Ureter (tissue), 1 donor: ENCODE measurements at regions not wholly inside any gene's neighbourhood (a gene's known extent, or its start where the extent isn't known, plus 50 kb on each side); places are given as distances from the start of the nearest gene placed in this dataset.

Experiments used
- DNase-seq: peaks from one replicate; pipeline ENCODE4 v3.0.0-alpha.2; 2020; ENCODE audit warnings: low spot score
- donor health status: DM: yes; HTN: yes; CAD: no.

DNA sequence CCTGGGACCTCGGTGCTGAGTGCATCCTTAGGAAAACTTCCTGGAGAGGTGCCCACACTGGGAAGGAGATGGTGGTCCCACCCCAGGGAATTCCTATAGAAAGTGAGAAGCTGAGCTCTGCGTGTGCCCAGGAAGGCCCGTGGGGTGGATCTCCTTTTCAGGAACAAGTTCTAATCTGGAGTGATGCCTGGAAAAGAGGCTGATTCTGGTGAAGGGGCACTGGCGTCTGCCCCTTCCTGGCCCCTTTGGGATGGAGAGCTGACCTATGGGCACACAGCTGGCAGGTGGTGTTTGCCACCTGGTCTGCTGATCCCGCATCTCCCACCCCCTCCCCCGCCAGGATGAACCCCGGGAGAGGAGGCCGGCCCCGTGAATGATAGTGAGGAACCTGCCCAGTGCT is 142.0 kb upstream of the RTL1 start:
- no peak for DNase-seq

DNA sequence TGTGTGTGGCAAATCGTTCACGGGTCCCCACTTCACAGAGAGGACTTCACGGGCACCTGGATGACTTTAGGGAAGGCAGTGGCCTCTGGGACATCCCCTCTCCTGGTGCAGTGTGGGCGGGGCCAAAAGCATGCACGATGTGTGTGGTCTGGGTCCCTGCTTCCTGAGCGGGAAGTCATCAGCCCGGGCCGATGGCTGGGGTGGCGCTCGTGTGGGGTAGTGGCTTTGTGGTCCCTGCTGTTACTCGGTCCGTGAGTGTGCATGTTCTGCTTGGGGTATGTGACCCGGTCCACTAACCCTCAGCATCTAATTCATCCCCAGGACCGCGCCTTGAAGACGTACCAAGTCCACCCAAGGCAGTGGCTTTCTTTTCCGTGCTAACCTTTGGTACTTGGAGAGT is 142.5 kb upstream of the RTL1 start:
- DNase-seq, result no peak

DNA sequence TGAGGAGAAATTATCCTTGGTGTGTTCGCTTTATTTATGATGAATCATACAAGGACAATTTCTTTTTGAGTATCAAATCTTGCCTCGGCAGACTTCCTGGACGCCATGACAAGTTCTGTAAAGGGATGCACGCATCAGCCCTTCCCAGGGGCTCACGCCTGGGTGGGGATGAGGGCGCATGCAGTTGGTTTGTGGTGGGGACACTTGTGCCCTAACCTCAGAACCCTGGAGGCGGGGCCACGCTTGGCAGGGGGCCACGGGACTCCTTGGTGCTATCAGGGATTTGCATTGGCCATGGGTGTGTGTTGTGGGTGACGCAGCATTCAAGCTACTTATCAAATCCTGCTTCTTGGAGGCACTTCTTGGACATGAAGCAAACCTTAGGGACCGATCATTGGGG is 143.8 kb upstream of the RTL1 start:
- no peak for DNase-seq

DNA sequence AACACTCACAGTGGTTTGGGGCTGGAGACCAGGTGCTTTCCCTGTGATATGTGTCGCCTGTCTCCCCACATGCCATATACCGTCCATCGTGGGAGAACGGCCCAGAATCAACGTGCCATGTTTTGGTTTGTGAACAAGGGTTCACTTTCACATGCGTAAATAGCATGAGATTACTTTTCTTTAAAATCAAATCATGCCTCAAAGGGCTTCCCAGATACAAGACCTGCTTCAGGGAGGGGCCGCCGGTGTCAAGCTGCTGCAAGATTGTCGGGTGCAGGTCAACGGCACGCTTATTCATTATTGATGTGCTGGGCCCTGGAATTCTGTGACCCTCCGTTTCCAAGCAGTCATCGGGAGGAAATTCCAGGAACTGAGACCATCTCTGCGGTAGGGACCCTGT is 145.2 kb upstream of the RTL1 start:
- DNase-seq, result no peak

DNA sequence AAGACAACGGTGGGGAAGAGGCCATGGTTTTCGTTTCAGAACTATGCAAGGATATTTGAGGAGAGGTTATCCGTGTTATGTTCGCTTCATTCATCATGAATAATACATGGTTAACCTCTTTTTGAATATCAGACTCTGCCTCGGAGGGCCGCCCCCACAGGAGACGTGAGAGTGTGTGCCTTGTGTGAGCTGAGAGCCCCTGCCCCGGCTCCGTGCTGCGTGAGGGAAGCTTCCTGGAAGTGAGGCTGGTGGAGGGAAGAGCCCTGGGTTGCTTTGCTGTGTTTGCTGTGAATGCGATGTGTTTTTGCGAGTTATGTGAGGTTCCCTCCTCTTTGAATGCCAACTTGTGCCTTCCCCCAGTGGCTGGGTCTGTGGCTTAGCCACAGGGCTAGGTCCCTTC is 146.0 kb upstream of the RTL1 start:
- DNase-seq, result no peak

DNA sequence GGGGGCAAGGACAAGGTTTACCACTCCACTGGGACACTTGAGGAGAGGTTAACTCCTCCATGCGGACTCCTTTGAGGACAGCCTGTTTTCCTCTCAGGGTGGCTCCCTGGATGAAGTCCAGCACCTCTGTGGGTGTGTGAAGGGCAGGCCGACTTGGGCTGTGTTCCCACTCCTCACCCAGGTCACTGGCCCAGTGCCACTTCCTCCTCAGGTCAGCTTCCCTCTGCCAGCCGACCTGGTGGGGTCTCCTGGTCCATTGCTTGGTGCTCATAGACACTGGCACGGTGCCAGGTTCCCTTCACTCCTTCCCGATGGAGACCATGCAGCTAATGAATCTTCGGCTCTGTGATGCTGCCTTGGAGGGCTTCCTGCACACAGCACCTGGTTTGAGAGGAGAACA is 146.4 kb upstream of the RTL1 start:
- no peak for DNase-seq

DNA sequence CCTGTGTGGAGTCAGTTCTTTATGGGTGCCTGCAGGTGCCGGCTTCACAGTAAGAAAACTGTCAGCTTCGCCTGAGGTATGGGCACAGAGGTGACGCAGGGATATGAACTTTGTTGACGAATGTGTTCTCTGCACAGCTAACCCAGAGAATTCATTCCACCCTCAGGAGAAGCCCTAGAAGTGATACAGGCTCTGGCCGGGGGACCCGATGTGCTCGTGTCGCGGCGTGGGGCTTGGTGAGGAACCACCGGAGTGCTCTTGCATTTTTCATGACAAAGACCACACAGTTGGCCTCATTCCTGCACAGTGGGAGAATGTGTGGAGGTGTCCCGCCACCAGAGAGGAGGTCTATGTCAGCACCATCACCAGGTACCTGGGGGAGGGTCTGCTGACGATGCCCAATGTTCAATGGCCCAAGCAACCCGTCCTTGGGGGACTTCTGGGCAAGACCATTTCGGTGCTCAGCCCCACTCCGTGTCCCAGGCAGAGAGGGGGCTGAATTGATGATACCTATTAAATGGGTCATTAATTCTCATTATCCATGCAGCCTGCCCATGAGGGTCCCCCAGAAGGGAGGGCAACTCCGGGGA is 147.5 kb upstream of the RTL1 start:
- DNase-seq, result no peak

DNA sequence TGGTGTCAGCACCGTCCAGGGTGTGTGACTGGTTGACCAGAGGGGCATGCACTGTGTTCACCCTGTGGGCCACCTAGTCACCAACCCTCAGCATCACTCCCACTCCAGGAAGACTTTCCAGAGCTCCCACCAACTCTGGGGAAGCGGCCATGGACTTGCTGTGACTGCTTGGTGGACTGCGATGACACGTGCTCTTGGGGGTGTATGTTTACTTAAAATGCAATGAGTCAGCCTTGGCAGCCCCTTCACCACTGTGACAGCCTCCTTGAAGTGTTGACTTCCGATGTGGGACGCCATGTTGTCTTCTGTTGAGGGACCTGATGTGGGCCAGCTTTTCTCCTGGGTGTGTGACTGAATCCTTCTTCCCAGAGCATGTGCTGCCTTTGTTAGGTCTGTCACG is 151.1 kb upstream of the RTL1 start:
- no peak for DNase-seq

DNA sequence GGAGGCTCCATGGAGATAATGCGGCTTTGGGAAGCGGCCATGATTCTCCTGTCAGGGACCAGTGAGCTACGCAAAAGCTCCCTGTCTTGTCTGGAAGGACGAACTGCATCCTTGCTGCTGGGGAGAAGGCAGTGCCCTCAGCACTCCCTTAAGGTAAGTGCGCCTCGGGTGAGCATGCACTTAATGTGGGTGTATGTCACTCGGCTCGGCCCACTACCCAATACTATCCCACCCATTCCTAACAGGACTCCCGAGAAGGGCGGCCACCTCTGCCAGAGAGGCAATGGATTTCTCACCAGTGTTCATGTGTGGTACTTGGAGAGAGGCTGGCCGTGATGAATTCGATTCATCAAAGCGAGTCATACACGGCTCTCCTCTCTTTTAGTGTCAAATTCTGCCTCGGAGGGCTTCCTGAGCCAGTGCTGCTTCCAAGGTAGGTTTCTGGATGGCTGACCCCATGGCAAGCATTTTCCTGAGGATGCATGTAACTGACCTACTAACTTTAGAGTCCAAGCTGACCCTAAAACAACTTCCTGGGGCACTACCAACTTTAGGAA is 151.7 kb upstream of the RTL1 start:
- no peak for DNase-seq

DNA sequence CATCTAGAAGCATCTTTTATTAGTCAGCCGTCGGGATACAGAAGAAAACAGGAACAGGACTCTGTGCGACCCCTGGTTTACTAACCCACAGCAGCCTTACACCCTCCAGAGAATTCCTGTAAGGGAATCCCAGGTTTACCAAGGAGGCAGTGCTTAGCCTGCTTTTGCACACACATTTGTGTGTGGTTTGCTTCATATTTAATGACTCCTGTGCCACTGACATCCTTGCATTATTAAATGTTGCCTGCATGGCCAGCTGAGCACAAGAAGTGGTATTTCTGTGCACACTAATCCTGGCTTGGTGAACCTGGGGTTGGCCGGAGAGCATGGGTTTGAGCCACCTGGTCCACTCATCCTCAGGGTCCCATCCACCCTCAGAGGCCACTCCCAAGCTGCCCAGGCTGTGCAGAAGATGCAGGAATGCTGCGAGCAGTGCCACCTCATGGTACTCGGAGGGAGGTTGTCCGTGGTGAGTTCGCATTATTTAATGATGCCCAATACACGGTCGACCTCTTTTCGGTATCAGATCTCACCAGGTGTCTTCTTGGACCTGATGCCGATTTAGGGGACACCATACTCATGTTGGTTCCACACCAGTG is 152.4 kb upstream of the RTL1 start:
- no peak for DNase-seq

DNA sequence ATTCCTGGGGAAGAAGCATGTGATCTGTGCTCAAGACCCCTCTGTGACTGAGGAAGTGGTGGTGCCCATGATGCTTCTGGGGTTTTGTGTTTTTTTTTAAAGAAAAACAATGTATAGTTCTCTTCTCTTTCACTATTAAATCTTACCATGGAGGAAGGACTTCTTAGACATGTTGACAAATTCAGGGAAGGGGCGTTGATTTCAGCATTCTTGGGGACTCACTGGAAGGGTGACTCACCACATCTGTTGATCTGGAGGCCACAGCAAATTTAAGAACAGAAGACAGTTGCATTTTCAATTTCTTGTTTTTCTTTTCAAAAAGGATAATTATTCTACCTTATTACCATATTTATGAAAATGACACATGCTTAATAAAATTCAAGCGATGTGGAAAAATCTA is 152.9 kb upstream of the RTL1 start:
- DNase-seq, result no peak

DNA sequence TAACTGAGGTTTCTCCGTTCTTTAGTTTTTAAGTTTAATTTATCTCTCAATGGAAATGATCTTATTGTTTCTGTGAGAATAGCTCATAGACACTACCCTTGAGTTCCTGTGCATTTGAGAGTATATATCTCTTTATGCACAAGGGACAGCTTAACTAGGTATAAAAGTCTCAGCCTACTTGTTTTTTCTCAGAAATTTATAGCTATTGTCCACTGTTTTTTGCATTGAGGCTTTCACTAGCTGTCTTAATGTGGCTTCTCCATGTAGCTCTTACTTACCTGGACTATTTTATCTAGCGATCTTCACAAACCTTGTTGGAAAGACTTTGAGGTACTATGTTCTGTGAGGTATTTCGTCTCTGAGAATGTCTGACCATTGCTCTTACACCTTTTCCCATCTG is 153.9 kb upstream of the RTL1 start:
- no peak for DNase-seq

DNA sequence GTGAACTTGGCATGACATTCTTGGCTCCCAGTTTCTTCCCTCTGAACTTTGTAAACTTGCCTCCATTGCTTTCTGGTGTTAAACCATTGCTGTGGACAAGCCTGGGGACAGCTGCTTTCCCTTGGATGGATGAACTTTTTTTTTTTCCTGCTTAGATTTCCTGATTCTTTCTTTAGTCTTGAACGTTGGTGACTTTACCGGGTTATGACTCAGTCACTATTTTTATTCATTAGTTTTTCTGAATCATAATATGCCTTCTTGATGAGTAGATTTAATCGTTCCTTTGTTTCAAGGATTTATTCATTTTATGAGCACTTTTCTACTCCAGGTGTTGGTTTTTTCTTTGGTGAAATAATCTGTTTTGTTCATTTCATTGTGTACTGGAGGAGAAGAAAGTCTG is 155.0 kb upstream of the RTL1 start:
- no peak for DNase-seq

DNA sequence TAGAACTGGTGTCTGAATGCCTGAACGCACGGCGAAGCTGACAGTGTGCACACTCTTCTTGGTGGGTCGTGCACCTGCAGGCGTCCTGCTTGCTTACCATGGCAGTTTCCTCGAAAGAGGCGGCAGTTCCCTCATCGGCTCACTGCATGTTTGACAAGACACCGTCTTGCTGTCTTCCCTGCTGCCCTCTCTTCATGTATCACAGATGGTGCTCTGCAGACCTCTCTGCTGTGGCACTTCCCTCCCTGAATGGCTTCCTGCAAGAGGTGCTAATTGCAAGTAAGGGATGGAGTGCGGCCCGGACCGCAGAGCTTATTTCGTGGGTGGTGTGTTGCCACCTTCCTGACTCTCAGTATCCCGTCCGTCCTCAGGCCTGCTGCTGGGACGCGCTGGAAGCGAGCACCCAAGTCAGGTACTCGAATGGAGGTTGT is 156.7 kb upstream of the RTL1 start:
- no peak for DNase-seq

DNA sequence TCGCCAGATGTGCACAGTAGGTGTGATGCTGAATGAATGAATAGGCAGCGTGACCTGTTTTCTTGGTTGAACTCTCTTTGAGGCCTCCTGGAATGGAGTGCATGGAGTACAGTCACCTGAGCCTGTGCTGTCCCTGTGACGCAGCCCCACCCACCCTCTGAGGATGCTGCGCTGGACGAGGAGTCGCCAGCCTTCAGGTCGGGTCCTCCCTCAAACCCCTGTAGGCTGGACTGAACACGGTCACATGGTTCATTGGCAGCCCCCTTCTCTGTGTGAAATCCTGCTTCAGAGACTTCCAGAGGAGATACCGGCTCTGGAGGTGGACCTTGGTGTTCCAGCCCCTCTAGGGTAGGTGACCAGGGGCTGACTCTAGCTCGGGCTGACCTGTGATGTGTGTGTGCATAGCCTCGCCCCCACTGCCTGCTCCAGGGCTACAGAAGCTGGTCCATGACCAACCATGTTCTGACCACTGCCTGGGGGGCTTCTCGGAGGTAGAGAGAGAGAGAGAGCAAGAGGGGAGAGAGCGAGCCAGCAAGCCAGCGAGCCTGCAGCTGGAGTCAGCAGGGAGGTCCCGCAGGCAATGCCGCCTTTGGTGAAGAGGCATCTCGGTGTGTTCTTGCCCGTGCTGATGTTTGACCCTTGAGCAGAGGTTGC is 158.0 kb upstream of the RTL1 start:
- DNase-seq, result no peak

DNA sequence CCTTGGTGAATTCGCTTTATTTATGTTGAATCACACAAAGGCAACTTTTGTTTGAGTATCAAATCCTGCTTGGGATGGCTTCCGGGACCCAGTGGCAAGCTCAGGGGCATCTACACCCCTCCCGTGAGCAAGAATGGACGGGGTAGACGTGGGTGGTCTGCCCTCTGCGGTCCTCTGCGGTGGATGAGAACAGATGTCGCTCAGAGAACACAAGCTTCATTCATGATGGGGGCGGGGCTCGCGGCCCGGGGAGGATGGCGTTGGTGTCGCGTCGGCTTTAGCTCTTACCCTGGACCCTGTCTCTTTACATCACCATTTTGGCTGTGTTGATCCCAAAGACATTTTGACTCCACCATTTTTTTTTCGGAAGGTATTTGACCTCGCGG is 158.5 kb upstream of the RTL1 start:
- DNase-seq, result no peak

DNA sequence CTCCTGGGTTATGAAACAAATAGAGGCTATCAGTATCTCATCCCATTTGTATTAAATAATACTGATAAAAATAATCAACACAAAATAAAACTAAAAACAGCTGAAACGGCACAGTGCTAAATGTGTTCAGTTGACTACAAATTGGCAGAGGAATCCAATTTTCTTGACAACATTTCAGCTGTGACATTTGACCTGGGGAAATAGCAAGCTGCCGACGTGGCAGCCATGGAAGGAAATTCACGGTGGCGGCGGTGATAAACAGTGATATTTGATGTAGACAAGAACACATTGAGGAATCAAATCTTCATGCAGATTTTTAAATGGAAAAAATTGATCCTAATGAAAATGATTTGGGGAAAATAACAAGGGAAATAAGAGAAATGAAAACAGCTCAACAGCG is 159.1 kb upstream of the RTL1 start:
- DNase-seq, result no peak

DNA sequence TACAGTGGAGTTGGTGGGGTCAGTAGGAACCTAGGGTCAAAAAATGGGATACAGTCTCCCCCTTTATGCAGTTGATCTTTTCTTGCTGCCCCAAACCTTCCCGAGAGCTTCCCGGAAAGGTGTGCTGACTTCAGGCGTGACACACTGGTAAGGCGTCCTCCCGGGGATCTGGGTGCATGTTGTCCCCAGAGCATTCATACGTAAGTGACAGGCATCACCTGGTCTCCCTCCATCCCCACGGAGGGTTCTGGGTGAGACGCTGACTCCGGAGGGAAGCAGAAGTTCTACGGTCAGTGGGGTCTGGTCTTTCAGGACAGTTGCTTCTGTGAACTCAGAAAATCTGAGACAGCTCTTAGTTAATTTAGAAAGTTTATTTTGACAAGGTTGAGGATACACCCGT is 159.6 kb upstream of the RTL1 start:
- no peak for DNase-seq

DNA sequence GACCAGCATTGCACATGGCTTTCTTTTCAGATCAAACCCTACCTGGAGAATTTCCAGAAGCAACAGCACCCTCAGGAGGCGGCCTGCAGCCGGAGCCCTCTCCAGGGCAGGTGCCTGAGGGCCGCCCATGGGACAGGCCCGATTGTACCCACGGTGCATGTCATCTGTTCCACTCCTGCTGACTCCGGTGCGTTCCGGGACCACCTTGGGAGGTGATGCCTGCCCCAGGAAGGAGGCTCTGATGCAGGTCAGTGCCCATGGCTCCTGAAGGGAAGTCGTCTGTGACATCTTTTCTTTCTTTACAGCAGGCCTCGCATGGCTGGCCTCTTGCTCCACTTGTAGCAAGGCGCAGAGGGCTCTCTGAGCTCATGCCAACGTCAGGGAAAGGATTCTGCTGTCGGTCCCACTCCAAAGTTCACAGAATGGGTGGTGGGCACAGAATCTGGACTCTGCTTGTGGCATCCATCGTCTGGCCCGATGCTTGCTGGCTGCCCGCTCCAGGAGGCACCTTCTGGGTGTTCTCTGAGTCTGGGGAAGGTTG is 160.7 kb upstream of the RTL1 start:
- no peak for DNase-seq

DNA sequence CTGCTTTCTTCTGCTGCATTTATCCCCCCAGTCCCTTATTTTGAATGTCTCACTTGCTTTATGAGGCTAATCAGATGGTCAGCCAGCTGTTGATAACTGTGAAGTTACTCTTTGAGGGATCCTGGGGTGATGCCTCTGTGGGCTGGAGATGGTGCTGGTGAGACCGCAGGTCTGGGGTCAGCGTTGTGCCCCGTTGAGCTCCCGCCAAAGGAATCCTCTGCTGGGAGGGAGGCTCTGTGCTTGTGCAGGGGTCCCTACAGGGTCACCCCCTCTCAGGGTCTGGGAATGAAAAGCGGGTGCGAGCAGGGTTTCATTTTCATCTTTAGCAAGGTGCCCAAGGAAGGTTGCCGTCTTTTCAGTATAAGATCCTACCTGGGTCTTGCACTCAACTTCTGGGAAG is 161.2 kb upstream of the RTL1 start:
- no peak for DNase-seq

DNA sequence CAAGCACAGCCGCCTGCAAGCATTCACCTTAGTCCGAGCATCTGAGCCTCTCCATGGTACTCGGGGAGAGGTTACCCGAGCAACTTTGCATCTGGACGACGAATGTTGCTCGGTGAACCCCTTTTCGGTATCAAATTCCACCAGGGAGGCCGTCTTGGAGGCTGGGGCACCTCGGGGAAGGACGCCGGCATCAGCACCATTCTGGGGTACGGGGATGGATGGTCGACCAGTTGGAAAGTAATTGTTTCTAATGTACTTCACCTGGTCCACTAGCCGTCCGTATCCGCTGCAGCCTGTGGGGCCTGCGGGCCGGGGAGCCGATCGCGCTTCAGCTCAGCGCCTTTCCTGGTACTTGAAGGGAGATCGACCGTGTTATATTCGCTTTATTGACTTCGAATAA is 161.7 kb upstream of the RTL1 start:
- no peak for DNase-seq

DNA sequence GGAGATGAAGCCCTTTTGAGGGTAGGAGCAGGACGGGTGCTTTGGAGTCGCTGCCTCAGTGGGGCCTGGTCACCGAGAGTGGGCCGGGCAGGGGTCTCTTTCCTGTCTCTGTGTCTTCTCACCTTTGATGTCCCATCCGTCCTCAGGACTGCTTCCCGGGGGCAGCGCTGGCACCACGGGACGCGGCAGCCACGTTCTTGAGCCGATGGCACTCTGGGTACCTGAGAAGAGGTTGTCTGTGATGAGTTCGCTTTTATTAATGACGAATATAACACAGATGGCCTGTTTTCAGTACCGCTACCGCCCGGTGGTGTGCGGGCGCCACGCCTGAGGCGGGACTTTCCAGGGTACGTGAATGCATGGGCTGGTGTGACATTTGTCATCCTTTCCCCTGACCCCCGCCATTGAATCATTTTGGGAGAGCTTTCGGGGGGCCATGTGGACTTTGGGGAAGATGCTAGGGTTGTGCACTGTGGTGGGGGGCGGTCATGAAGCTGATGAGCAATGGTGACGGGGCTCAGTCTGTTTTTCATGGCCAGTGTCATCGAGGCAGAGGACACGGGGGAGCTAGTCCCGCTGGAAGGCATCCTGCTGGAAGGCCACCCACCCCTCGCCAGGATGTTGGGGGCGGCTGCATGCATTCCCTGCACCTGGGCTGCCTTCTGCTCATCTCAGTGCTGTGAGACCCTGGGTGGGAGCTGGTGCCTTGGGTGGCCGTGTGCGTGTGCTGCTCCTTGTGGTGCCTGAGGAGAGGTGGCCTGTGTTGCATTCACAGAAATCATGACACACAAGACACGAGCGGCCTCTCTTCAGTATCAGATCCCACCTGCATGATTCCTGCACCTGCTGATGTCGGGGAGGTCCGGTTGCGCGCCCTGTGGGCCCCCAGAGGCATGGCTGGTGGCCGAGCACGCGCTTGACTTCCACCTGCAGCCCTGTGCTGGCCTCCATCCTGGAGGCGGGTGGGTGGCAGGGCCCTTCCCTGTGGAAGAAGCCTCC is 162.5 kb upstream of the RTL1 start:
- no peak for DNase-seq
